ENCODE measurements at regions not wholly inside any gene's neighbourhood (a gene's known extent, or its start where the extent isn't known, plus 50 kb on each side); places are given as distances from the start of the nearest gene placed in this dataset.
"Not testable (repeated sequence)": the region's sequence is repeated elsewhere in the genome, so short reads cannot be mapped to it uniquely, and the experiment has no call there.

- no peak for FAIRE-seq
- intact Hi-C loops (cut with DNase I): no loop called here
- Histone ChIP-seq H3K4me1 (ENCODE audit: control insufficient read depth in 2 of 3, insufficient read depth in 2 of 3, low read depth in 1 of 3, low read length in 3 of 3) (no peaks in the 10 kb centered on the region), H3K9ac (ENCODE audit: low read length in 3 of 3) (no peak overlapping the region), H3K27ac (ENCODE audit: low read depth in 2 of 2, low read length in 2 of 2) (no peak overlapping the region), H3K36me3 (ENCODE audit: control insufficient read depth in 2 of 3, insufficient read depth in 3 of 3, low read length in 3 of 3) (no peaks in the 10 kb centered on the region), H3K27me3 (ENCODE audit: control insufficient read depth, insufficient read depth, low read length) (no peaks in the 10 kb centered on the region), H3K4me3 (ENCODE audit: low read length in 3 of 3) (no peak overlapping the region), H3K9me3 (ENCODE audit: control insufficient read depth in 2 of 3, insufficient read depth in 1 of 3, low read length in 3 of 3) (no peaks in the 10 kb centered on the region)
- TF ChIP-seq, protein P1, sequence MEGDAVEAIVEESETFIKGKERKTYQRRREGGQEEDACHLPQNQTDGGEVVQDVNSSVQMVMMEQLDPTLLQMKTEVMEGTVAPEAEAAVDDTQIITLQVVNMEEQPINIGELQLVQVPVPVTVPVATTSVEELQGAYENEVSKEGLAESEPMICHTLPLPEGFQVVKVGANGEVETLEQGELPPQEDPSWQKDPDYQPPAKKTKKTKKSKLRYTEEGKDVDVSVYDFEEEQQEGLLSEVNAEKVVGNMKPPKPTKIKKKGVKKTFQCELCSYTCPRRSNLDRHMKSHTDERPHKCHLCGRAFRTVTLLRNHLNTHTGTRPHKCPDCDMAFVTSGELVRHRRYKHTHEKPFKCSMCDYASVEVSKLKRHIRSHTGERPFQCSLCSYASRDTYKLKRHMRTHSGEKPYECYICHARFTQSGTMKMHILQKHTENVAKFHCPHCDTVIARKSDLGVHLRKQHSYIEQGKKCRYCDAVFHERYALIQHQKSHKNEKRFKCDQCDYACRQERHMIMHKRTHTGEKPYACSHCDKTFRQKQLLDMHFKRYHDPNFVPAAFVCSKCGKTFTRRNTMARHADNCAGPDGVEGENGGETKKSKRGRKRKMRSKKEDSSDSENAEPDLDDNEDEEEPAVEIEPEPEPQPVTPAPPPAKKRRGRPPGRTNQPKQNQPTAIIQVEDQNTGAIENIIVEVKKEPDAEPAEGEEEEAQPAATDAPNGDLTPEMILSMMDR (IDR thresholded peaks at IDR 0.05; ENCODE audit: borderline replicate concordance, extremely low read depth, insufficient read depth): no peak
- no peak for DNase-seq
Observed at GRCh38 chr7:65219623-65220022, 154.0 kb upstream of the ZNF92 start.

DNA sequence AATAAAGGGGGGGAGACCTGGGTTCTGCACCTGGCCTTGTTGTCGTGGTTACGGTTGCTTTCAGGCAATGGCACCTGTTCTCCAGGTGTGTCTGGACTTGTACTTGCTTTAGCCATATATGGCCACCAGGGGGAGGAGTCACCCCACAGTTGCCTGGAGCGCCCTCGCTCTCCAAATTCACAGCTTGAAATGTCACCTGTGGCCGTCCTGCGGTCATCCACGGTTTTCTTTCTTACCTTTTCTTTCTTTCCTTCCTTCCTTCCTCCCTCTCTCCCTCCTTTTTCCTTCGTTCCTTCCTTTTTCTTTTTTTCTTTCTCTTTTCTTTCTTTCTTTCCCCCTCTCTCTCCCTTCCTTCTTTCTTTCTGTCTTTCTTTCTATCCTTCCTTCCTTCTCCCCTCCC lies 157.2 kb upstream of the ZNF92 start:
- DNase-seq: peak; percentile 67 to 84 (median 78)
- no peaks in the 10 kb centered on the region for H3K9me3 ChIP-seq (ENCODE audit: control insufficient read depth in 2 of 3, insufficient read depth in 1 of 3, low read length in 3 of 3)
- H3K4me3 ChIP-seq (ENCODE audit: low read length in 3 of 3): no peak overlapping the region
- TF ChIP-seq, protein P1 (IDR thresholded peaks at IDR 0.05; ENCODE audit: borderline replicate concordance, extremely low read depth, insufficient read depth): peak; percentile 67
- no peaks in the 10 kb centered on the region for H3K27me3 ChIP-seq (ENCODE audit: control insufficient read depth, insufficient read depth, low read length)
- no peak overlapping the region for H3K27ac ChIP-seq (ENCODE audit: low read depth in 2 of 2, low read length in 2 of 2)
- H3K9ac ChIP-seq (ENCODE audit: low read length in 3 of 3): no peak overlapping the region
- intact Hi-C loops (cut with DNase I): no loop called here
- H3K36me3 ChIP-seq (ENCODE audit: control insufficient read depth in 2 of 3, insufficient read depth in 3 of 3, low read length in 3 of 3): no peaks in the 10 kb centered on the region
- no peaks in the 10 kb centered on the region for H3K4me1 ChIP-seq (ENCODE audit: control insufficient read depth in 2 of 3, insufficient read depth in 2 of 3, low read depth in 1 of 3, low read length in 3 of 3)
- no peak for FAIRE-seq

DNA sequence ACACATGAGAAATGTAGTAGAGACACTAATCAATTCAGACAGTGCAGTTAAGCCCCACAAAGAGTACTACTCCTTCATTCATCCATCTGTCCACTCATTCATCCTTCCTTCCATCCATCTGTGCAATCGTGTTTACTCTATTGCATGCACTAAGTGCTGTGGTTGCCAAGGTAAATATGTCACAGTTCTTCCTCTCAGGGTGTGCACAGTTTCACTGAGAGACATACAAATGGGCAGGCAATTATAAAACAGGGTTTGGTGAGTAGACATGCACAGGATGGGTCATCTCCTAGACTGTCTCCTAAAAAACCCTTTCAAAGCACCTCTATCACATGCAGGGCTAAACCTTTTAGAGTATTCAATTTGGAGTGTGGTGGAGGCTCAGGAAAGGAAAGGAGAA lies 160.4 kb upstream of the ZNF92 start:
- H3K9me3 ChIP-seq (ENCODE audit: control insufficient read depth in 2 of 3, insufficient read depth in 1 of 3, low read length in 3 of 3); H3K36me3 ChIP-seq (ENCODE audit: control insufficient read depth in 2 of 3, insufficient read depth in 3 of 3, low read length in 3 of 3); H3K9ac ChIP-seq (ENCODE audit: low read length in 3 of 3); DNase-seq; H3K4me1 ChIP-seq (ENCODE audit: control insufficient read depth in 2 of 3, insufficient read depth in 2 of 3, low read depth in 1 of 3, low read length in 3 of 3); intact Hi-C loops (cut with DNase I); FAIRE-seq; H3K27me3 ChIP-seq (ENCODE audit: control insufficient read depth, insufficient read depth, low read length); H3K4me3 ChIP-seq (ENCODE audit: low read length in 3 of 3); H3K27ac ChIP-seq (ENCODE audit: low read depth in 2 of 2, low read length in 2 of 2): not testable (repeated sequence)

- H3K9me3 ChIP-seq (ENCODE audit: control insufficient read depth in 2 of 3, insufficient read depth in 1 of 3, low read length in 3 of 3); DNase-seq; H3K27ac ChIP-seq (ENCODE audit: low read depth in 2 of 2, low read length in 2 of 2); FAIRE-seq; H3K27me3 ChIP-seq (ENCODE audit: control insufficient read depth, insufficient read depth, low read length); H3K9ac ChIP-seq (ENCODE audit: low read length in 3 of 3); H3K4me1 ChIP-seq (ENCODE audit: control insufficient read depth in 2 of 3, insufficient read depth in 2 of 3, low read depth in 1 of 3, low read length in 3 of 3); intact Hi-C loops (cut with DNase I); H3K4me3 ChIP-seq (ENCODE audit: low read length in 3 of 3); H3K36me3 ChIP-seq (ENCODE audit: control insufficient read depth in 2 of 3, insufficient read depth in 3 of 3, low read length in 3 of 3): not testable (repeated sequence)
Observed at GRCh38 chr7:65199221-65199620, 174.4 kb upstream of the ZNF92 start.

DNA sequence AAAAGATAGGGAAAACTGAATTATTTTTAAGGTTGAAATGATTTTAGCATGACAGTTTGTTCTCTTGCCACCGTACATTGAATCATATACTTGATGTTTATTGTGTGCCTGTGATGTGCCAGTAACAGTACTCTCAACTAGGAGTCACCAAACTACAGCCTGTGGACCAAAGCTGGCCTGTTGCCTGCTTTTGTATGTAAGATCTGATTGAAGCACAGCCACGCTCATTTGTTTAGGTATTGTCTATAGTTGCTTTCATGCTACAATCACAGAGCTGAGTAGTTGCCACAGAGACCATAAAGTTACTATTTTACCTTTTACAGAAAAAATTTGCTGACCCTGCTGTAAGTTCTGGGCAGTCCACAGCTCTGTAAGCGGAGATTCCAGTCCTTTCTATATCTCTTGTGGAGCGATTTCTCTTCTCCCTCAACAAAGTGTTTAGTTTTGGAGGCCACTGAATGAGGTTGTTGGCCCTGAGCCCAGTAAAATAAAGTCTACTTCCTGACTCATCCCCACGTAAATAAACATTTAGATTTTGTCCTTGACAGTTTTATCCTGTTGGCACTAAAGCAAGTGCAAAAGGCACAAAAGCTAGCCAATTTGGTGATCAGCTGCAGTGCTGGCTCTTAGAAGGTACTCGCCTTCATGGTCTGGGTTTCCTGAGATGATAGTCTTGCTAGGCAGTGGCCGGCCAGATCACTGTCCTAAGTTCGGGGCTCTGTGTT lies 180.2 kb upstream of the ZNF92 start:
- H3K36me3 ChIP-seq (ENCODE audit: control insufficient read depth in 2 of 3, insufficient read depth in 3 of 3, low read length in 3 of 3); H3K9me3 ChIP-seq (ENCODE audit: control insufficient read depth in 2 of 3, insufficient read depth in 1 of 3, low read length in 3 of 3); intact Hi-C loops (cut with DNase I); FAIRE-seq; H3K27me3 ChIP-seq (ENCODE audit: control insufficient read depth, insufficient read depth, low read length); H3K27ac ChIP-seq (ENCODE audit: low read depth in 2 of 2, low read length in 2 of 2); DNase-seq; H3K4me1 ChIP-seq (ENCODE audit: control insufficient read depth in 2 of 3, insufficient read depth in 2 of 3, low read depth in 1 of 3, low read length in 3 of 3); H3K4me3 ChIP-seq (ENCODE audit: low read length in 3 of 3); H3K9ac ChIP-seq (ENCODE audit: low read length in 3 of 3): not testable (repeated sequence)

- FAIRE-seq; H3K4me1 ChIP-seq (ENCODE audit: control insufficient read depth in 2 of 3, insufficient read depth in 2 of 3, low read depth in 1 of 3, low read length in 3 of 3); H3K27ac ChIP-seq (ENCODE audit: low read depth in 2 of 2, low read length in 2 of 2); H3K9ac ChIP-seq (ENCODE audit: low read length in 3 of 3); H3K9me3 ChIP-seq (ENCODE audit: control insufficient read depth in 2 of 3, insufficient read depth in 1 of 3, low read length in 3 of 3); intact Hi-C loops (cut with DNase I); DNase-seq; H3K4me3 ChIP-seq (ENCODE audit: low read length in 3 of 3); H3K27me3 ChIP-seq (ENCODE audit: control insufficient read depth, insufficient read depth, low read length); H3K36me3 ChIP-seq (ENCODE audit: control insufficient read depth in 2 of 3, insufficient read depth in 3 of 3, low read length in 3 of 3): not testable (repeated sequence)
Observed at GRCh38 chr7:65177041-65177440, 170.6 kb upstream of the ERV3-1 start.

DNA sequence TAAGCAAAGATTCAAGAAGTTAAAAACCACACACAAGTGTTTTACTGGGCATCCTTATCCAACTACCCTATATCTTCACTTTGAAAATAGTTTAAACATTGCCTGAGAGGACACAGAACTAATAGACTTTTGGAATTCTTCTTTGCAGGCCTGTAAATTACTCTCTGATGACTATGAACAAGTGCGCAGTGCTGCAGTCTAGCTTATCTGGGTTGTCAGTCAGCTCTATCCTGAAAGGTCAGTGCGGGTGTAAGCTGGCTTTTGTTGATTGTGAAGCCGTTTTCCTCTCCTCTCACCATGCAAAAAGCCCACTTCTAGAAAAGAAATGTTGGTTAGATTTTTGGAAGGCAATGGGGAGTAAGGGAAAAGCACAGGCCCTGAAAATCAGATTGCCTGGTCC lies 143.6 kb upstream of the ERV3-1 start:
- H3K27me3 ChIP-seq (ENCODE audit: control insufficient read depth, insufficient read depth, low read length); H3K27ac ChIP-seq (ENCODE audit: low read depth in 2 of 2, low read length in 2 of 2); DNase-seq; H3K9ac ChIP-seq (ENCODE audit: low read length in 3 of 3); FAIRE-seq; H3K9me3 ChIP-seq (ENCODE audit: control insufficient read depth in 2 of 3, insufficient read depth in 1 of 3, low read length in 3 of 3); H3K36me3 ChIP-seq (ENCODE audit: control insufficient read depth in 2 of 3, insufficient read depth in 3 of 3, low read length in 3 of 3); H3K4me1 ChIP-seq (ENCODE audit: control insufficient read depth in 2 of 3, insufficient read depth in 2 of 3, low read depth in 1 of 3, low read length in 3 of 3); intact Hi-C loops (cut with DNase I); H3K4me3 ChIP-seq (ENCODE audit: low read length in 3 of 3): not testable (repeated sequence)

All from kidney (tissue), 13 donors.